HG03064 (cell line): ENCODE measurements at regions not wholly inside any gene's neighbourhood (a gene's known extent, or its start where the extent isn't known, plus 50 kb on each side); places are given as distances from the start of the nearest gene placed in this dataset.

ENCODE experiments used
- ATAC-seq: cut with Tn5 transposase; IDR thresholded peaks from one replicate; pipeline ENCODE4 v1.9.1; 2021; ENCODE audit warnings: low read depth; ENCODE audit not compliant: unreplicated experiment

DNA sequence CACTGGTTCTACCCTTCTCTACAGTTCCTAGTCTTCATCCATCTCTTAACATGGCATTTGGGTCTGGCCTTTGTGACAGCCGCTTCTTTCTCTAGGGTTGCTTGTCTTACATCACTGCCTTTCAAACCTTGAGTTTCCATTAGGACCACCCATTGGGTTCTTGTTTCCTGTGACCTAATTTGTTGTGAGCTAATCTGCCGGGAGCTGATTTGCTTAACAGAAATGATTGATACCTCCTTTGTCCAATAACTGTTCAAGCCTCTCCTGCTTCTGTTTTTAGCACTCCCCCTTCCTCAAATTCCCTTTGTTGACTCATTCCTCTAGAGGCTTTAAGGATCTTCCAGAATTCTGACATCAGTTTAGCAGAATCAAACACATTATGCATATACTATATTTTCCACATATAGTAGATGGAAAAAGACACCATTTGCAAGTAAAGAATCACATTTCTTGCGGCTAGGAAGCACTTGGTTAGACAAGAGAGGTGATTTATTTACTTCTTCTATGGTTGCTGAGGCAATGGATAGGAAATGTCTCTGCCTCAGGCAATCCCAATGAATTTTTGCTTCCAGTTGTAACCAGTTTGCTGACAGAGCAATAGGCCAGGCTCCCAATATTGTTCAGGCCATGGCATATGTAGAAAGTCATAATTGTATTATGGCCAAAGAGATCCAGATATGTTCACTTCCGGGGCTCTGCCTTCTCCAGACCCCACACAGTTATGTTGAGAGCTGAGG is 130.7 kb downstream of the SNX19 start:
- ATAC-seq = no peak

DNA sequence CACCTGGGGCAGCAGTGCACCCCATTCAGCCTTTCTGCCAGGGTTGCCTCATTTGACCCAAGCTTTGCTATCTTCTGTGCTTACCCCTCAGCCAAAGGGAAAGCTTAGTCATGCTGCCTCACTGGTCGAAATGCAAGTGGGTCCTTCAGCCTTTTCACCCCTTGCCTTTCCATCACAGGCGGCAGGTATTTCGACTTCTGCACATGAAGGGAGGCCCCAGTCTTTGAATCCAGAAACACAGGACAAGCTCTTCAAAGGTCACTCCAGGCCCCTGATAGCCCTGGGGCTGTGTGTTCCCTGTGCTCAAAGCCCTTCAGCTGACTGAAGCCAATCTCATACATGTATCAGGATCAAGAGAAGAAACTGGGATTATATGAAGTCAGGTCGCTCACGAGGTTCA is 129.7 kb downstream of the SNX19 start:
- ATAC-seq = no peak

DNA sequence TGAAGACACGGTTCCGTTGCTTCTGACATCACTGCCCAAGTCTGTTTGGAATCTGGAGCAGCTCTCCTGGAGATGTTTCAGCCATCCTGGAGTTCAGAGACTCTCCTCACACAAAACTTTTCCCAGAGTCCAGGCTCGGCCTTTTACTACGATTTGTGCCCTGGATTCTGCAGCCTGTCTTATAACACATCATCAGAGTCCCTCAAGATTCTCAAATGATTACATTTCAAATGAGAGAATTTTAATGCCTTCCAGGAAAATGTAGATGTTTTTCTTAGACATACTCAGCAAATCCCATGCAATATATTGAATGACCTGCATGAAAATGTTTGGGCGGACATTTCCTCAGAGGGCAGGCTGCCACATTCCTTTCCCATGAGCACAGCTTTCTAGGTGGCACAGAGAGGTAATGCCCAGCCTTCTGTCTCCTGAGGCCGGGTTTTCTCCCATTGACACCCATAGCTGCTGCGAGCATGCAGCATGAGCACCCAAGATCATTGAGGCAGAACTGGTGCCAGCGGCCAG is 129.1 kb downstream of the SNX19 start:
- no peak for ATAC-seq

DNA sequence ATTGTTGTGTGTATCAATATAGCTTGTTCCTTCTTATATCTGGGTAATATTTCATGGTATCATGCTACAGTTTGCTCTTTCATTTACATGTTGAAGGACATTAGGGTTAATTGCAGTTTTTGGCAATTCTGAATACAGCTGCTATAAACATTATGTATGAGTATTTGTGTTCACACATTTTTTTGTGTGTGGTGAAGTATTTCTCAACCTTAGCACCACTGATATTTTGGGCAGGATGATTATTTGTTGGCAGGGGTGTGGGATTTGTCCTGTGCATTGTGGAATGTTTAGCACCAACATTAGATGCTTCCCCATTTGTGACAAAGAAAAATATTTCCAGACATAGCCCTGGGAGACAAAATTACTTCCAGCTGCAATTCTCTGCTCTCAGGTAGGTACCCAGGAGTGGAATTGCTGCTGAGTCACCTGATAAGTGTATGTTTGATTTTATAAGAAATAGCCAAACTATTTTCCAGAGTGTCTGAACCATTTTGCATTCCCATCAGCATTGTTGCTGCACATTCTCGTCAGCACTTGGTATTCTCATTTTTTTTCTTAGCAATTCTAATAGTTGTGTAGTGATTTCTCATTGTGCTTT is 128.2 kb downstream of the SNX19 start:
- no peak for ATAC-seq

DNA sequence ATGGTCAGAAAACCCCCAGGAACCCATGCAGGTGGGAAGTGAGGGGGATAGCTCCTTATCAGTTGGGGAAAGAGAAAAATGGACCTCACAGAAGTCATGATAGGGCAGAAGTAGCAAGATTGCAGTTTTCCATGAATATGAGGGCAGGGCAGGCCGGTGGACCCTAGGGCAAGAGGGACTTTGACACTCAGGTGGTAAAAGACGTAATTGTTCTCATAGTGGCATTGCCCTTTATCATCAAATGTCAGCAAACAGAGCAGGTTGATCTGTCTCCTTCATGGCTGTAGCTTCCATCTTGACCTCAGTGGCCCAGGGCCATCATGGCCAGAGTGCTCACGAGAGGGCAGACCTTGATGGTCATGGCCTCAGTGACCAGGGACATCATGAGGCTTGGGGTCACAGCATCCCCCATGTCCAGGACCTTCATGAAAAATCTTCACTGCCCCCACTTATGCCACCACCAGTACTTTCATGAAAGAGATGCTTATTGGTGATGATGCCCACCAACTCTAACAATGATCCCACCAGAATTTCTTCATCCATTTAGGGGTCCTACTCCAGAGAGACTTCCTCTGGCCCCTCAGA is 127.1 kb downstream of the SNX19 start:
- no peak for ATAC-seq

DNA sequence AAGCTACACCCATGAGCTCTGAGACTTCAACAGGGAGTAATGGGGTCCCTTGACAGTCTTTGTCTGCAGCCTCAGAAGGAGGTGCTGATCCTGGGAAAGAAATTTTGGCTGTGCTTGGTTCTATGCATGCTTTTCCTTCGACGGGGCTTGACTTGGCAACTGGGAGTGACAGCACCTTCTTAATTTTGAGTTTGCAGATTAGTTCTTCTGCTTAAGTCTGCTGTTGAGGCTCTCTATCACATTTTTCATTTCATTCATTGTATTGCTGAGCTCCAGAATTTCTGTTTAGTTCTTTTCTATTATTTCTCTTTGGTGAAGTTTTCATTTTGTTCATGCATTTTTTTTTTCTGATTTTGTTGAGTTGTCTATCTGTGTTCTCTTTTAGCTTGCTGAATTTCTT is 125.6 kb downstream of the SNX19 start:
- ATAC-seq = no peak

DNA sequence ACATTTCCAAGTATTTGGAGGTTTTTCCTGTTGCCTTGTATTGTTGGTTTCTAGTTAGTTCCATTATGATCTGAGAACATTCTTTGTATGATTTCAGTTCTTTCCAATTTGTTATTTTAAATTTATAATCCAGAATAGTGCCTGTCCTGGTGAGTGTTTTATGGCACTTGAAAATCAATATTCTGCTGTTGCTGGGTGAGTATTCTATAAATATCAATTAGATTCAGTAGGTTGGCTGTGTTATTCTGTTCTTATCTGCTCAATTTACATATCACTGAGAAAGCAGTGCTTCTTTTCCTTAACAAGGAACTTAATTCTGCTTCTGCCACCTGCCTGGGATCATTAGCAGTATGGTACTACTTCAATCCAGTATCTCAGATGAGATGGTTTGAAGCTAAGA is 123.5 kb downstream of the SNX19 start:
- no peak for ATAC-seq

DNA sequence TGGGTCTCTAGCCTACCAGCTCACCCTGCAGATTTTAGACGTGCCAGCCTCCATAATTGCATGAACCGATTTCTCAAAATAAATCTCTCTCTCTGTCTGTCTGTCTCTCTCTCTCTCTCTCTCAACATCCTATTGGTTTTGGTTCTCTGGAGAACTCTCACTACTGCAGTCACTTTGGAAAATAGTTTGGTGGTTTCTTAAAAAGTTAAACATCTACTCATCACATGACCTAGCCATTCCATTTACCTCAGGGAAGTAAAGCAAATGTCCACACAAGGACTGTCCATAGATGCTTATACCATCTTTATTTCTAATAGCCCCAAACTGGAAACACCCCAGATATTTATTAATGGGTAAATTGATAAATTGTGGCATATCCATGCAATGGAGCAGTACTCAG is 119.5 kb downstream of the SNX19 start:
- no peak for ATAC-seq

DNA sequence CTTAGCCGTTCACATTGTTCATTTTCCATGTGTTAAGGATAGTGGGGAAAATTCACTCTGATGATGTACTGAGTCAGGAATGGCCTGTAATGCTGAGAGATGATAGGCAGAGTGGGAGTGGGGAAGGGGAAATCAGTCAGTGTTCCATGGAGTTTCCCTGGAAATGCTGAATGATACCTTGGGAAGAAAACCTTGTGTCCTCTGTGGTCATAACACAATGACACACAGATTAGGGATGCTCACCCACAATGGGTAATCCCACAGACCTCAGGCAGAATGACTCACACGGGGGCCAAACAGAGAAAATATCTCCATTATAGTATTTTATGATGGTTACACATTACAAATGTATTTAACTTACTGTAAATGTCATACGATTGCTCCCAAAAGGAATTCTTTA is 118.0 kb downstream of the SNX19 start:
- ATAC-seq = no peak

DNA sequence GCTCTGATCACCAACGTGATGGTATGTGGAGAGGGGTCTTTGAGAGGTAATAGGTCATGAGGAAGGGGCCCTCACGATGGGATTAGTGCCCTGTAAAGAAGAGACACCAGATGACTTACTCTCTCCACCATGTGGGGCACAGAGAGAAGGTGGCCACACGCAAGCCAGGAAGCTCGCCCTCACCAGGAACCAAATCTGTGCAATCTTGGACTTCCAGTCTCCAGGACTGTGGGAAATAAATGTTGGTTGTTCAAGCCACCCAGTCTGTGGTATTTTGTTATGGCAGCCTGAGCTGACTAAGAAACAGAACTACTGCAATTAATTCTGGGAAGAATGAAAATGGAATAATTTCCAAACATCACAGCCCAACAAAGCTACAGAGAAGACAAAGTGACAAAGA is 117.5 kb downstream of the SNX19 start:
- no peak for ATAC-seq

DNA sequence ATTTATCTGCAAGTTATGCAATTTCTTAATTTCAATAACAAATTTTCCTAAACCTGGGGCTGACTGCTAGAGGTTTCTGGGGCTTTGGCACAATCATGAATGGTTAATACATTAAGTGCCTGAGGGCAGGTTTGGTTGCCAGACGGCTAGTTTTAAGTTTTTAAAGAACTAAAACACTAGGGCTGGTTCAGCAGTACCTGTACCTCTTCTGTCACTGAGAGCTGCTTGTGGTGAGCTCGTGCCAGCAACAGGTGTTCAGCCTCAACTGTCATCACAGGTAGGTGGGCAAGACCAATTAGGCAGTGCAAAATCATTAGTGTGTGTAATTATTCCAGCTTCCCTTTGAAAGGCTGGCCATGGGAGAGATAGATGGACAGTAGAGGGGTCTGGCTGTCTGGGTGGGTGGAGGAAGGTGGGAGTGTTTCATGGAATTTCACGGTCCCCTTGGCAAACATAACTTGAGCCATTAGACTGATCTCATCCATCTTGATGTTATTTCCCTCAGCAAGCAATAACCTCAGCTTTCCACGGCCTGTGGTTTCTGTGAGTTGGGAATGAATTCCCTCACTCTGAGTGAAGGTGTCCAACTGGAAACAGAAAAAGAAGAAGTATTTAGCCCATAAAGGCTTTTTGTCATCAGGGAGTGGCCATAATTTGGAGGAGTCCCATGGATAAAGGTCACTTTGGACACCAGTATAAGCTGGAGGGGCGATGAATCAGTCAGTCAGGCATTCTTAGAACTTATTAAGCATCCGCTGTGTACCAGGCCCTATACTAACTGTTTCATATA is 114.8 kb downstream of the SNX19 start:
- no peak for ATAC-seq

DNA sequence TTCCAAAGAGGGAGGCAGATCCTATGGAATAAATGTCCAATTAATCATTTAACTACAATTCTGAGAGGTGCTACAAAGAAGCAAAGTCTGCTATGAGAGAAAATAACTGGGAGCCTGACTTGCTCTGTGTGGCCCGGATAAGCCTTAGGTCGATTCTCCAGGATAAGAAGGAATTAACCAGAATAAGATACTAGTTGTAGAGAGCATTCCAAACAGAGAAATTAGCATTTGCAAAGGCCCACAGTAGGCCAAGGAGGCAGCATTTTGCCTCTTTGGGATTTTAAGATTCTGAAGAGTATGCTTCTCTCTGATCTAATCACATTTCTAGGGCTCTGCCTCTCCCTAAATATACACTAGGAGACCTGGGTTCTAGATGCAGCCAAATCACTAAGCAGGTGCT is 113.7 kb downstream of the SNX19 start:
- no peak for ATAC-seq

DNA sequence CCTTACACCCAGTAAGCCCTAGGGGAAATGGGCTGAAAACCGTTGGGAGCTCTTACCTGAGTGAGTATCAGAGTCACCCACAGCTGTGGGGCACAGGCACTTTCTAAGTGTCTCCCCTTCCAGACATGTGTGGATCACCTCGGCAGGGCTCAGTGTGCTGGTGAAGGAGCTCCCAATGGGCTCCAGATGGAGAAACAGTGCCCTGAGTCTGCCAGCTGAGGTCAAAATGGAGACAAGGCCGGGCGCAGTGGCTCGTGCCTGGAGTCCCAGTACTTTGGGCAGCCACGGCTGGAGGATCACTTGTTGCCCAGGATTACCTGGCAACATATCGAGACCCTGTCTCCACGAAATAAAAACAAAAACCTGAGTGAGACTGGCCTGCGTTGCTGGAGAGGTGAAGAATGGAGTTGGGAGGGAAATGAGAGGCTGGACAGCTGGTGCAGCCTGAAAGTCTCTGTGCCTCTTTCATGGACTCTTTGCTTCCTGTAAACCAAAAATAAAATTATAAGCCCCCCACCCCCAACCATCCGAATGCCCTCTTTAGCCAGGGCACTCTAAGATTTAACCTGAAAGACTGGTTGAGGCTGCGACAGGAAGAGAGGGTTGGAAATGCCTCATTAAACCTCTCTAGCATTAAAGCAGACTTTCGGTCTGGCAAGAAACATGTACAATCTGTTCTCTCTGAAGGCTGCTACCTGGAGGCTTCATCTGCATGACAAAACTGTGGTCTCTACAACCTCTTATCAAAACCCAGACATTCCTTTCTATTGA is 111.8 kb downstream of the SNX19 start:
- ATAC-seq = no peak

DNA sequence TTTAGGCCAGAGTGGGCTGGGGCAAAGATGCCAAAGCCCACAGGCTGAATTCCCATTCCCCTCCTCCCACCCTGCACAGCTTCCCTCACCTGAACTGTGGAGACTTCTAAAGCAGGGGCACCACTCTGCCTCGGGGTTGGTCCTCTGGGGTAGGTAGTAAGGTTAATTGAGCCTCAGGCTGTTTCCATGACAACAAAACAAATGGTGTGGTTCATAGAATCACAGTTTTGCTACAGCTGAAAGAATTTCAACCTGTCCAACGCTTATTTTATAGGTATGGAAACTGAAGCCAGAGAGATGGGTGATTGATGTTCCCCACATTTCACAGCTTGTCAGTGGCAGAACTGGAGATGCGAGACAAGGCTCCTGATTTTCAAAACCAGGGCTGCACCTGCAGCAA is 109.5 kb downstream of the SNX19 start:
- no peak for ATAC-seq

DNA sequence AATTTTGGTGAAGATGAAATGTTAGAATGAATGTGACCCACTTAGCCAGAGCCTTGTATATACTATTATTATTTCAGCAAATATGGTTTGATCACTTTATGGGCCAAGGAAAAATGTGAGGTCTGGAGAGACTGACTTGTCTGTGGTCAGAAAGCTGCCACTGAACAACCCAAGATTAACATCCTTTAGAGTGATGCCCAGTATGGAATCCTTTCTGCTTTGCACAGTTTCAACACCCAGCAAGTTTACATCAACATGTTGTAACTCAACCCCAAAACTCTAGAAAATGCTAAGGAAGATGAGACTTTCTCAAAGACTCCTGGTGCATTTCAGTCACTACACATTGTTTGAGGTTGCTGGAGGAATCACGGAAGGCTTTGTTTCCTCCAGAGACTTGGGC is 107.7 kb downstream of the SNX19 start:
- no peak for ATAC-seq

DNA sequence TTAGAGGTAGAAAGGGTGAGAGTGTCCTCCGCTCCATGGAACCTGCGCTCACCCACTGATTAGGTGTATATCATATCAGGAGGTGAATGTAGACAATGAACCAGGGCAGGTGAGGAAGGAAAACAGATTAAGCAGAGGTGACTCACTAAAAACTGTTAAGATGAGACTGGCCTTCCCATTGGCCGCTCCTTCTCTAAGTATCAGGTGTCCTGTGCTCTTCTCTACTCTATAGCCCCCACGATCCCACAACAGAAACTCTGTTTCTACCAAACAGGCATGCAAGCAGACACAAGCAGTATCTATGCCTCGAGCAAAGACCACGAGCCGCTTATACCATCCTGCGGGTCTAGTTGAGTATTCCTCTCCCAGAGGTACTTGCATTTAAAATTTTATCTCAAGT is 103.1 kb downstream of the SNX19 start:
- no peak for ATAC-seq

DNA sequence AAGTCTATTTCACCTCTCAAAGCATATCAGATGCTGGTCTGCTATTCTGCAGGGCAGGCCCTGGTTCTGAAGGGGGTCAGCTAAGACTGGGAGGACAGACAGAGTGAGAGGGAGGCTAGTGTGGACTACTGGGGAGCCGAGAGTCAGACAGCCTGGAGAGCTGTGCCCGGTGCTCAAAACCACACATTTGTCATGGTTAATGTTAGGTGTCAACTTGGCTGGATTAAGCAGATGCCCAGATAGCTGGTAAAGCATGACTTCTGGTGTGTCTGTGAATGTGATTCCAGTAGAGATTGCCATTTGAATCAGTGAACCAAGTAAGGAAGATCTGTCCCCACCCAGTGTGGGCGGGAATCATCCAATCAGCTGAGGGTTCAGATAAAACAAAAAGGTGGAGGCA is 102.6 kb downstream of the SNX19 start:
- ATAC-seq = no peak

DNA sequence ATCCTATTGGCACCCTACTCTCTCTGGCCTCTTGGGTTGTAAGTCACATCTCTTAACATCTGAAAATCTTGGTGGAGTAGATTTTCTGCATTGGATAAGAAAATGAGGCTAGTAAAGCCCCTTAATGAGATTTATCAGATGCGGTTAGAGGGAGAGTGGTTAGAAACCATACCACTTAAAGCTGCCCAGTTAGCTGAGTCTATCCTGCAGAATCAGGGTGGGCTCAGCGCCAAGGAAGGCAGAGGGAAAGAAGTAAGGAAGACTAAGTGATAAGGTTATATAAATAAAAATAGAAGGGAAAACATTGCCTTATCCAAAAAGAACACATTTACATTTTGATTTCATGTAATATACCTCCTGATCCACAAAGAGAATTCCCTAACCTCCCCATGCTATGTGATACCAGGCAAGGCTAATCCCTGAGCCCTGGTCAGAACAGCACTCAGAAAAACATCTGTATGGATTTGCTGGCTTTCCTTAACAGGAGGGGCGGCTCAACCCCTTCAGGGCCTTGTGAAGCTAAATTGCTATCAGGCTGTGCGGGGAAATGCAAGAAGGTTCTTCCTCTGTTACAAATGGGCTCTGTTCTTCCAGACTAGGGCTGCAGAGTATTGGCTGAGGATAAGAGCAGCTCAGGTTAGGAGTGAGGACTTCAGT is 101.7 kb downstream of the SNX19 start:
- no peak for ATAC-seq

DNA sequence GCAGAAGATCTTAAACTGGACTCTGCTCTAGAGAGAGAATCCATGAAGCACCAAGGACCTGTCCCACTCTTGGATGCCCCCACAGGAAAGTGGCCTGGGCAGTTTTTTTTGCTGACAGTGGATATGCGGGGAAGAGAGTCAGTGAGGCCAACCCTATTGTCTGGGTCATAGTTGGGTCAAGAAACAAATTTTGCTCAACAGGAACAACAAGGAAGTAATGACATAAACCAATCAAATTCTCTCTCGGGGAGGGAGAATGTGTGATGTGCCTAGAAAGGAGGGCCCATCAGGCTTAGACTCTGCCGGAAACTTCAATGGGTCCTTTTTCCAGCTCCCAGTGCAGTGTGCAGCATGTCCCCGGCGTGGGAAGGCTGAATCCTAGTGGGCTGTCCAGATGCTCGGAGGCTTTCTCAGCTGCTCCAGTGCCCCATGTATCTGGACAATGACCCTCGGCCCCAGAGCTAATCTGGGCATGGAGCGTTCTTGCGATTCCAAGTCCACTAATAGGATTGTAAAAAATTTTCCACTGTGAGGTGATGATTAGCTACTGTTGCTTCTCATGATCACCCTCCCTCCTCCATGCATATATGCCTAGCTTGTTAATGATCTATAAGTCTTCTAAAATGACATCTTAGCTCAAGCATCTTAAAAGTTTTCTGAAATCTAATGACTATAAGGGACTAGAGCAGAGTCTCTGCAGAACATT is 101.0 kb downstream of the SNX19 start:
- ATAC-seq = no peak
